ENCODE measurements at regions not wholly inside any gene's neighbourhood (a gene's known extent, or its start where the extent isn't known, plus 50 kb on each side); places are given as distances from the start of the nearest gene placed in this dataset.

DNA sequence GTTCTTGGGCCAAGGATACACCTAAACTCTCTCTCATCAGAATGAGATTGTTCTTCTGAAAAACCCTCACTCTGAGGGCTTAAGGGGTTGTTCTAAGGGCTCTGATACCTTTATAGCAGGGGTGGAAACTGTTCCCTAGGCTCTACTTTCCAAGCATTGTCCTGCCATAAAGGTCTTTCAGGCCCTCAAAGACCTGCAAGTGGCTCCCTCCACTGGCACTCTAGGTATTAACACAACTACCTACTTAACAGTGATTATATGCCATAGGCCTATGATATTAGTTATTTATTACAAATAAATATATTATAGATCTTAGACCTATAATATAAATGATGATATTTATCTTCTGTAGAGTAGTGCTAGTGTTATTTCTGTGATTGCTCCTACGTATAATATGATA, 473.7 kb upstream of the RPS6KA3 start:
- TF ChIP-seq, protein P1, sequence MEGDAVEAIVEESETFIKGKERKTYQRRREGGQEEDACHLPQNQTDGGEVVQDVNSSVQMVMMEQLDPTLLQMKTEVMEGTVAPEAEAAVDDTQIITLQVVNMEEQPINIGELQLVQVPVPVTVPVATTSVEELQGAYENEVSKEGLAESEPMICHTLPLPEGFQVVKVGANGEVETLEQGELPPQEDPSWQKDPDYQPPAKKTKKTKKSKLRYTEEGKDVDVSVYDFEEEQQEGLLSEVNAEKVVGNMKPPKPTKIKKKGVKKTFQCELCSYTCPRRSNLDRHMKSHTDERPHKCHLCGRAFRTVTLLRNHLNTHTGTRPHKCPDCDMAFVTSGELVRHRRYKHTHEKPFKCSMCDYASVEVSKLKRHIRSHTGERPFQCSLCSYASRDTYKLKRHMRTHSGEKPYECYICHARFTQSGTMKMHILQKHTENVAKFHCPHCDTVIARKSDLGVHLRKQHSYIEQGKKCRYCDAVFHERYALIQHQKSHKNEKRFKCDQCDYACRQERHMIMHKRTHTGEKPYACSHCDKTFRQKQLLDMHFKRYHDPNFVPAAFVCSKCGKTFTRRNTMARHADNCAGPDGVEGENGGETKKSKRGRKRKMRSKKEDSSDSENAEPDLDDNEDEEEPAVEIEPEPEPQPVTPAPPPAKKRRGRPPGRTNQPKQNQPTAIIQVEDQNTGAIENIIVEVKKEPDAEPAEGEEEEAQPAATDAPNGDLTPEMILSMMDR (IDR thresholded peaks at IDR 0.05), result no peak
- TF ChIP-seq POLR2A (IDR thresholded peaks at IDR 0.05), result no peak
